ENCODE measurements at regions not wholly inside any gene's neighbourhood (a gene's known extent, or its start where the extent isn't known, plus 50 kb on each side); places are given as distances from the start of the nearest gene placed in this dataset.
"Not testable (repeated sequence)": the region's sequence is repeated elsewhere in the genome, so short reads cannot be mapped to it uniquely, and the experiment has no call there.

GRCh38 chr7:153405704-153406485, 646.3 kb upstream of the DPP6 start:
- no peak for DNase-seq (ENCODE audit: low read depth in 2 of 2)

GRCh38 chr7:153406486-153406872, 645.7 kb upstream of the DPP6 start:
- no peak for DNase-seq (ENCODE audit: low read depth in 2 of 2)

GRCh38 chr7:153407291-153408046, 644.7 kb upstream of the DPP6 start:
- DNase-seq (ENCODE audit: low read depth in 2 of 2), result no peak

GRCh38 chr7:153408360-153409335, 643.5 kb upstream of the DPP6 start:
- DNase-seq (ENCODE audit: low read depth in 2 of 2), result no peak

GRCh38 chr7:153409567-153410342, 642.4 kb upstream of the DPP6 start:
- DNase-seq (ENCODE audit: low read depth in 2 of 2), result not testable (repeated sequence)

- DNase-seq (ENCODE audit: low read depth in 2 of 2), result not testable (repeated sequence)
Measured at GRCh38 chr7:153410997-153411642, 641.1 kb upstream of the DPP6 start.

GRCh38 chr7:153412114-153412823, 639.9 kb upstream of the DPP6 start:
- DNase-seq (ENCODE audit: low read depth in 2 of 2), result not testable (repeated sequence)

GRCh38 chr7:153412824-153413198, 639.4 kb upstream of the DPP6 start:
- DNase-seq (ENCODE audit: low read depth in 2 of 2), result not testable (repeated sequence)

GRCh38 chr7:153413199-153413539, 639.0 kb upstream of the DPP6 start:
- no peak for DNase-seq (ENCODE audit: low read depth in 2 of 2)

- no peak for DNase-seq (ENCODE audit: low read depth in 2 of 2)
Measured at GRCh38 chr7:153413540-153414287, 638.5 kb upstream of the DPP6 start.

- DNase-seq (ENCODE audit: low read depth in 2 of 2), result no peak
Measured at GRCh38 chr7:153414288-153414629, 637.9 kb upstream of the DPP6 start.

- no peak for DNase-seq (ENCODE audit: low read depth in 2 of 2)
Measured at GRCh38 chr7:153415632-153416031, 636.6 kb upstream of the DPP6 start.

GRCh38 chr7:153422291-153423209, 629.6 kb upstream of the DPP6 start:
- no peak for DNase-seq (ENCODE audit: low read depth in 2 of 2)

GRCh38 chr7:153423210-153423590, 629.0 kb upstream of the DPP6 start:
- DNase-seq (ENCODE audit: low read depth in 2 of 2), result no peak

GRCh38 chr7:153430931-153431330, 621.3 kb upstream of the DPP6 start:
- DNase-seq (ENCODE audit: low read depth in 2 of 2), result no peak

GRCh38 chr7:153432063-153432462, 620.1 kb upstream of the DPP6 start:
- DNase-seq (ENCODE audit: low read depth in 2 of 2), result no peak

- DNase-seq (ENCODE audit: low read depth in 2 of 2), result no peak
Measured at GRCh38 chr7:153433223-153433622, 619.0 kb upstream of the DPP6 start.

GRCh38 chr7:153440715-153441114, 611.5 kb upstream of the DPP6 start:
- DNase-seq (ENCODE audit: low read depth in 2 of 2), result no peak
